GM21529 (cell line): ENCODE measurements at regions not wholly inside any gene's neighbourhood (a gene's known extent, or its start where the extent isn't known, plus 50 kb on each side); places are given as distances from the start of the nearest gene placed in this dataset.

ENCODE experiments used
- ATAC-seq: cut with Tn5 transposase; IDR thresholded peaks from one replicate; pipeline ENCODE4 v1.9.1; 2021; ENCODE audit not compliant: unreplicated experiment

DNA sequence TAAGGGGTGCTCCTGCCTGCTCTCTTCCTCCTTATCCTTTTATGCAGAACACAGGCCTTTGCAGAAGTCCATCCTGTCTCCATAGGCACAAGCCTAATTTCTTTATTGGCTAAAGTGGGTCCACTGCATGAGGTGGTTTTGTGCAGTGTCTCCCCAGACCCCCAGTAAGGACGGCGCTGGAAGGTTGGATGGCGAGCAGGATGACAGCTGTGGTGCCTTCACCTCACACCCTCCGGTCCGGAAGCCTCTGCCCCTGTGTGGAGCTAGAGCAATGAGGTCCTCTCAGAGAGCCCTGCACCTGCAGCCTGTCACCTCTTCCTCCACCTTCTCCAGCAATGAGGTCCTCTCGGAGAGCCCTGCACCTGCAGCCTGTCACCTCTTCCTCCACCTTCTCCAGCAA lies 393.7 kb upstream of the IRX1 start:
- no peak for ATAC-seq

GRCh38 chr5:3201121-3201520 lies 394.5 kb upstream of the IRX1 start:
- no peak for ATAC-seq

GRCh38 chr5:3199962-3200755 lies 395.5 kb upstream of the IRX1 start:
- ATAC-seq: no peak

DNA sequence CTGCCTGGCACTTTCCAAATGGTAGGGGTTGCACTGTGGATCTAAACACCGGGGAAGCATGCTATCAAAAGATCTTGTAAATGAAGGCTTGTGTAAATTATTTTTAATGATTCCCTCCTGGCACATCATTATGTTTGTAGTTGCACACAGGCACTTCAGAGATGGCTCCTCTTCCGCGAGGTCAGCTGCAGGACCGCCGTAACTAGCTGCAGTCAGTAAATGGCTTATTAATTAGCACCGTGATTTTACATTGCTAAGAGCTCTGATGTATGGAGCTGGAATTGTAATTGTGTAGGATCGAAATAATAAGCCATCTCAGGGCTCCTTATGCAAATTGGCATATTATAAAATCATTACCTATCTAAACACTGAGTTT lies 397.6 kb upstream of the IRX1 start:
- no peak for ATAC-seq

DNA sequence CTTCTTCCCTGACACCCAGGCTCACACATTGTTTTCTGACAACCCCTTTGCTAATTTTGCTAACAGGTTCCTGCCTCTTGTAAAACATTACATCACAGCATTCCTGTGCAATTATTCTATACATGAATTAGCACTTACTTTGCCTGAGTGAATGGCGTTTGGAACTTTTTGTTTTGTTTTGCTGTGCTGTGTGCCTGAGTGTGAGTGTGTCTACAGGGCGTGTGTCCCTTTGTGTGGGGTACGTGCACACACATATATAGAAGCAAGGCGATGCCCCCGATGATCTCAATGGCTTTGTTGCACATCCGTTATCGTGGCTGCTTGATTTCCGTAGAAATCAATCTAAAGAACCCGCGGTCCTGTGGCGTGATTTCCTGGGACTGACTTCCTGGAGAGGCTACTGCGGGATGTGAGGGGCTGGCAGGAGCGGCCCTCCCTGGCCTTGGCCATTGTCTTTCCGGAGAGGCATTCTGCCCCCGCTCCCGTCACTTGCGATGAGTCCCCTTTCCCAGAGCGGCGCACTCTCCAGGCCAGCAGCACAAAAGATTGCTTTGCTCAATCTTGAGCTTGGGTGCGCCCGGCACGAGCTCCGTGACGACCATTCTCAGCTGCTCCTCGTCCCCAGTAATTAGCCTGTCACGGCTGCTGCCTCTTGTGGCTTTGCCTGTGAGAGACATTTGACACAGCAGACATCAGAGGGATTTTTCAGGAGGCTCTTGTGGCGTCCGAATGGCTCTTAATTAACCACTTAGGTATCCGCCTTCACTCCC lies 398.1 kb upstream of the IRX1 start:
- ATAC-seq: no peak

GRCh38 chr5:3195994-3196393 lies 399.6 kb upstream of the IRX1 start:
- no peak for ATAC-seq

- no peak for ATAC-seq
These were observed 400.9 kb upstream of the IRX1 start for GRCh38 chr5:3194684-3195083.

GRCh38 chr5:3194271-3194670 lies 401.4 kb upstream of the IRX1 start:
- no peak for ATAC-seq

DNA sequence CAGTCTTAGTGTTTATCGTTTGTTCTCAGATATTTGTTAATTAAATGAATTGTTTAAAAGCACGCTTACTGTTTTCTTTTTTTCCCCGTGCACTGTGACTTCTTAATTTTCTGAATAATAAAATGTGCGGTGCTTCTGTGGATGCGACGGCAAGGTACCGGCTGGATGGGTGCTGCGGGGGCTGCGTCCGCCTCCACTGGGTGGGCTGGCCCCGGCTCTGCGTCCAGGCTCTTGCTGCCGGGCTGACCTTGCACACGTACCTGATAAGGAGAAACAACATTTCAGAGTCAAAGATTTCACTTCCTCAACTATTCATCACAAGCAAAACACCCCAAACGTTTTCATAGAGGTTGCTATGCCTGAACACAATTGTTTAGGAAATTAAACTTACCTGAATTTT lies 404.0 kb upstream of the IRX1 start:
- ATAC-seq: no peak

GRCh38 chr5:3190930-3191329 lies 404.7 kb upstream of the IRX1 start:
- no peak for ATAC-seq

DNA sequence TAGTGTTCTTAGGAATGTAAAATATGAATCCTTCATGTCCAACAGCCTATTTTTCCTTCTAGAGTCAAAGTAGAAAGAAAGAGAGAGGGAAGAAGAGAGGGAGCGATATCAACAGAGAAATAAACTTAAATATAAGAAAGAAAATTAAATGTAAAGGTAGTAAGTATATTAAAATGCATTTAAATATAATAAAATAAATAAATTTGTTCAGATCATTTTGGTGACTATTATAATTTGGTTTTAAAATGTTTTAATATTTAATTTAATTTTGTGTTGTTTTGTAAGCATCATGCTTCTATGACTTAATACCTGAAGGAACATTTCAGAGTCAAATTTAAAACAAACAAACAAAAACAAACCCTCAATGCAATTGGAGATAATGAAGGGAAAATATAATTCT lies 405.2 kb upstream of the IRX1 start:
- ATAC-seq: no peak

- no peak for ATAC-seq
These were observed 407.7 kb upstream of the IRX1 start for GRCh38 chr5:3187771-3188425.

- ATAC-seq: no peak
These were observed 408.8 kb upstream of the IRX1 start for GRCh38 chr5:3186736-3187405.

DNA sequence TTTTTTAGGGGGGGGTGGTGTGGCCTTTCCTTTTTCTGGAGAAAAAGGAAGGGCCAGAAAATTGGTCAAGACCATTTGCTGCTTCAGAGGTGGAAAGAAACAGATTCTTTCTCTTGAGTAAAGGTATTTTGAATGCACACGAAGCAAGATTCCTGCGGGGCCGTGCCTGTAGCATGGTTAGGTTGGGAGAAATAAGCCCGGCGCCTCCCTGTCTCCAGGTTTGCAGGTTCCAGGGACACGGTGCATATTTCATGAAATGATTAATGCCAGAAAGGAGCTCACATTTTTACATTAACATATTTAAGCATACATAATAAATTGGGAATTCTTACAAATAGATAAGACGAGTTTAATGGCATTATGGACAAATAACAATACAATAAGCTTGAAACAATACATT lies 409.5 kb upstream of the IRX1 start:
- no peak for ATAC-seq

DNA sequence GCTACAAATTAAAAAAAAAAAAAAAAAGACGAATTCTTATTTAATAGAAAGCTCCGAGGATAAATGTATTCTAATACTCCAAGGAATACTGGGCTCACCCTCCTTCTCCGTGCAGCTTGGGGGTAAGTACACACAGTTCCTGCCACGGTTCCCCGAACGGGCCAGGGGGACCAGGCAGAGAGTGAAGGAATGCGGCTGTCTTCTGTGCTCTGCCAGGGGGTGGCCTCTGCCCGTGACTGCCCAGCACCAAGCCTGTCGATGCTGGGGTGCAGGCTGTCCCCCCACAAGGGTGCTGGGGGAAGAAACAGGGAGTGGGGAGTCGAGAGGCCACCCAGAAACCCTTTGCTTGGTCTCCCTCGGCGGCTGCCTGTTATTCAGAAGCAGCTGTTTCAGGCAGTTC lies 410.1 kb upstream of the IRX1 start:
- ATAC-seq: no peak

- no peak for ATAC-seq
These were observed 413.3 kb upstream of the IRX1 start for GRCh38 chr5:3182133-3182876.

DNA sequence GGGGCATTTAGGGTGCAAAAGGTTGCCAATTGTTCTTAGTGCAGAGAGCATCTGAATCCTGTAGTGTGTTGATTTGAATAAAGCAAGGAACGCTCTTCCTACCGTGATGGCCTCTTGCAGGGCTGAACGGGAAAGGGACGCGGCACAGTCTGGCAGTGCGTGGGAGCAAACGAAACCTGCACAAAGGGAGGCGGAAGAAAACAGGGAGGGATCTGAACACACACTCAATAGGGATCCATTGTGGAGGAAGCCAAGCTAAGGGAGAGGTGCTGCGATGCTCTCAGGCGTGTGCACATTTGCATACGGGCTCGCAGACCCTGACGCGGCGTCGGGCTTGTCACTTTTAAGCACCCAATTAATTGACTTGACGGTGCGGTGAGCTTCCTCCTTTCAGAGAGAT lies 414.0 kb upstream of the IRX1 start:
- ATAC-seq: no peak

DNA sequence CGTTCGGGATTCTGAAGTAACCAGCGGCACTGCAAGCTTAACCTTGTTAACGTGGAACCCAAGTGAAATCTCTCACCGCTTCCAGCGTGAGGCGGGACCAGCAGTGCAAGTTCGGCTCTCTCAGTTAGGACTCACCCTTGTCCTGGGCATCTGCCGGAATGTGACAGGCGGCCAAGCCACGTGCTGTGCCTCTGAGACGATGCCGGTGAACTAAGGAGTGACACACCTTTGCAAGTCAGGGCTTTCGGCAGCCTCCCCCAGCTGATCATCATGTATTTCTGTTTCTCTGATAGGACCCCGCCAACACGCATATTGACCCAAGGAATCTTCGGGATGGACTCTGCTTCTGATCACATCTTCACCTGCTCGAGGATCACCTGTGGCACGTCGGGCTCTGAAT lies 415.0 kb upstream of the IRX1 start:
- ATAC-seq: no peak

DNA sequence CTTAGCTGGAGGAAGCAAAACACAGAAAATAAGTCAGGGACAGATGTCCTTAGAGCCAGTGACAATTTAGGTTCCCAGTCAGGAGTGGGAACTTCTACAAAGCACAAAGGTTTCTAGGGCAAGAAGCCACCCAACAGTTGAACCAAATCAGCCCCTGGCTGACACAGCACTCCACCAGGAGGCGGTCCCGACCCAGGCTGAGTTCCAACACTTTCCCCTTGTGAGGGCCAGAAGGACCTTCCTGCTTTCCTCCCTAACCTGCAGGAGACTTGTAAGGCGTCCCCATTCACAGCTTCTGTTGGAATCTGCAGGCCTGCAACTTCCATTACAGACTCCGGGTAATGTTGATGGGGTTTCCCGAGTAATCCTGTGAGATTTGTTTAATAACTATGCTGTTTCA lies 416.4 kb upstream of the IRX1 start:
- ATAC-seq: no peak

- no peak for ATAC-seq
These were observed 418.3 kb upstream of the IRX1 start for GRCh38 chr5:3177338-3177737.

DNA sequence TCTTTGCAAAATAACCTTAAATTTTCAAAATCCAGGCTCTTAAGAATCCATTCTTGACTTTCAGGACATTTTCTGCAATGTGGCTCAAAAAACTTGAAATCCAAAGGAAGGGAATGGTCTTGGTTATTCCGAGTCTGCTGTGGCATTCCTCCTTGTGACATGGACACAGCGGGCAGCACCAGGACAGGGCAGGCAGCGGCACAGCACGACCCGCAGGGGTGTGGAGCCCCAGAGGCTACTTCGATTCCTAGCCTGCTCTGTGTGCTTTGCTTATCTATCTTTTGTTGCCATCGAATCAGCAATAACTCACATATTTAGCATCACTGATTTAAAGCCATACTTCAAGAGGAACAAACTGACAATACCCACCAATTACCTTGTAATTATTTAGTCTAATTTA lies 420.2 kb upstream of the IRX1 start:
- no peak for ATAC-seq
